ENCODE measurements at regions not wholly inside any gene's neighbourhood (a gene's known extent, or its start where the extent isn't known, plus 50 kb on each side); places are given as distances from the start of the nearest gene placed in this dataset.

DNA sequence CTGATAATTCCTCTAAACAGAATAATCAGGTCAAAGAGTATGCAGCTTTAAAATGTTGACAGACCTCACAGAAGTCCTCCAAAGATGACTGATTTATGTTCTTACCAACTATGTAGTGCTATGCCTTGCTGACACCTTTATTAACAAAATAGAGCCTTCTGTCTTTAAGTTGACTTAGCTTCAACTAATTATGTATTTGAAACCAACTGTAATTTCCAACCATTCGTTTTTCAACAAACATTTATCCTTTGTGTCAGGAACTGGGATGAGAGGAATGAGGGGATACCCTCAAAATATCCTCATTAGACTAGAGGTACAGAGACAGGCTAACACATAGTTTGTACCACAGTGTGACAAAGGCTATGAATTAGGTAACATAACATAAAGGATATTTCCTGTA is 186.2 kb upstream of the ZNF217 start:
- TF ChIP-seq, protein P1, sequence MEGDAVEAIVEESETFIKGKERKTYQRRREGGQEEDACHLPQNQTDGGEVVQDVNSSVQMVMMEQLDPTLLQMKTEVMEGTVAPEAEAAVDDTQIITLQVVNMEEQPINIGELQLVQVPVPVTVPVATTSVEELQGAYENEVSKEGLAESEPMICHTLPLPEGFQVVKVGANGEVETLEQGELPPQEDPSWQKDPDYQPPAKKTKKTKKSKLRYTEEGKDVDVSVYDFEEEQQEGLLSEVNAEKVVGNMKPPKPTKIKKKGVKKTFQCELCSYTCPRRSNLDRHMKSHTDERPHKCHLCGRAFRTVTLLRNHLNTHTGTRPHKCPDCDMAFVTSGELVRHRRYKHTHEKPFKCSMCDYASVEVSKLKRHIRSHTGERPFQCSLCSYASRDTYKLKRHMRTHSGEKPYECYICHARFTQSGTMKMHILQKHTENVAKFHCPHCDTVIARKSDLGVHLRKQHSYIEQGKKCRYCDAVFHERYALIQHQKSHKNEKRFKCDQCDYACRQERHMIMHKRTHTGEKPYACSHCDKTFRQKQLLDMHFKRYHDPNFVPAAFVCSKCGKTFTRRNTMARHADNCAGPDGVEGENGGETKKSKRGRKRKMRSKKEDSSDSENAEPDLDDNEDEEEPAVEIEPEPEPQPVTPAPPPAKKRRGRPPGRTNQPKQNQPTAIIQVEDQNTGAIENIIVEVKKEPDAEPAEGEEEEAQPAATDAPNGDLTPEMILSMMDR (conservative IDR thresholded peaks at IDR 0.05) = no peak
- TF ChIP-seq EZH2 (IDR thresholded peaks at IDR 0.05; ENCODE audit: low read depth) = no peak
